ENCODE measurements at regions not wholly inside any gene's neighbourhood (a gene's known extent, or its start where the extent isn't known, plus 50 kb on each side); places are given as distances from the start of the nearest gene placed in this dataset.

DNA sequence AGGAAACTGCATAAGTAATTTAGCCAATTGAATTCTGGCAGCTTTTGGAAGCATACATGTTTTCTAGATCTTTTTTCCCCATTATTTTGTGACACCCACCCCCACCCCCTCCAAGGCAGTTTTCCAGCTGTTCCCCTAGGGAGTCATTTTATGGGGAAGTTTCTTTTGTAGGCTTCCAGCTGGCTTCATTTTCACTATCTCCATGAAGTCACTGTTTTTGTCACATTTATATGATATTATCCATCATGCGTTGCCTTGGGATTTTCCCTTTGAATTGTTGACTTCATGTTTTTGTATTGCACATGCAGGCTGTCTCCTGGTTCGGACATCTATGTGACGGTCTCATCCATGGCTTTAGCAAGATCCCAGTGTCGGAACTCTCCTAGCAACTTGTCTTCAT is 233.6 kb upstream of the RGS6 start:
- TF ChIP-seq, protein P1, sequence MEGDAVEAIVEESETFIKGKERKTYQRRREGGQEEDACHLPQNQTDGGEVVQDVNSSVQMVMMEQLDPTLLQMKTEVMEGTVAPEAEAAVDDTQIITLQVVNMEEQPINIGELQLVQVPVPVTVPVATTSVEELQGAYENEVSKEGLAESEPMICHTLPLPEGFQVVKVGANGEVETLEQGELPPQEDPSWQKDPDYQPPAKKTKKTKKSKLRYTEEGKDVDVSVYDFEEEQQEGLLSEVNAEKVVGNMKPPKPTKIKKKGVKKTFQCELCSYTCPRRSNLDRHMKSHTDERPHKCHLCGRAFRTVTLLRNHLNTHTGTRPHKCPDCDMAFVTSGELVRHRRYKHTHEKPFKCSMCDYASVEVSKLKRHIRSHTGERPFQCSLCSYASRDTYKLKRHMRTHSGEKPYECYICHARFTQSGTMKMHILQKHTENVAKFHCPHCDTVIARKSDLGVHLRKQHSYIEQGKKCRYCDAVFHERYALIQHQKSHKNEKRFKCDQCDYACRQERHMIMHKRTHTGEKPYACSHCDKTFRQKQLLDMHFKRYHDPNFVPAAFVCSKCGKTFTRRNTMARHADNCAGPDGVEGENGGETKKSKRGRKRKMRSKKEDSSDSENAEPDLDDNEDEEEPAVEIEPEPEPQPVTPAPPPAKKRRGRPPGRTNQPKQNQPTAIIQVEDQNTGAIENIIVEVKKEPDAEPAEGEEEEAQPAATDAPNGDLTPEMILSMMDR (IDR thresholded peaks at IDR 0.05; ENCODE audit: borderline replicate concordance, extremely low read depth, low read length, poor library complexity, severe bottlenecking) = no peak
- TF ChIP-seq EZH2 (IDR thresholded peaks at IDR 0.05; ENCODE audit: borderline replicate concordance, low read depth, low read length, severe bottlenecking) = no peak

Measured in DND-41 (cell line).